B cell (primary cell): ENCODE measurements at regions not wholly inside any gene's neighbourhood (a gene's known extent, or its start where the extent isn't known, plus 50 kb on each side); places are given as distances from the start of the nearest gene placed in this dataset.
"Not testable (repeated sequence)": the region's sequence is repeated elsewhere in the genome, so short reads cannot be mapped to it uniquely, and the experiment has no call there.

Experiments
- EZH2 ChIP-seq: IDR thresholded peaks from 2 replicates; pipeline ENCODE4 v1.6.1; 2012; ENCODE audit warnings: borderline replicate concordance, low read depth, mild to moderate bottlenecking, moderate library complexity, low read length; ENCODE audit not compliant: insufficient read depth, poor library complexity, severe bottlenecking
- TF ChIP-seq, protein P1 (sequence below): fragments of 200-600 bp; IDR thresholded peaks from one replicate; pipeline ENCODE4 v1.8.0; 2022; ENCODE audit warnings: antibody characterized with exemption, mild to moderate bottlenecking

DNA sequence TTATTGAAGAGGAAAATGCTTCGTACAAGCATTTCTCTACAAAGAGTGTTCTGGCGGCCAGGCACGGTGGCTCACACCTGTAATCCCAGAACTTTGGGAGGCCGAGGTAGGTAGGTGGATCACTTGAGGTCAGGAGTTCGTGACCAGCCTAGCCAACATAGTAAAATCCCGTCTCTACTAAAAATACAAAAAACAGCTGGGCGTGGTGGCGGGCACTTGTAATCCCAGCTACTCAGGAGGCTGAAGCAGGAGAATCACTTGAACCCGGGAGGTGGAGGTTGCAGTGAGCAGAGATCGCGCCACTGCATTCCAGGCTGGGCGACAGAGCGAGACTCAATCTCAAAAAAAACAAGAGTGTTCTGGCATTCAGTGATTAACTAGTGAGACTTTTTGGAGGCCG is 117.0 kb upstream of the DMRT1 start:
- TF ChIP-seq EZH2: not testable (repeated sequence)
- TF ChIP-seq, protein P1, sequence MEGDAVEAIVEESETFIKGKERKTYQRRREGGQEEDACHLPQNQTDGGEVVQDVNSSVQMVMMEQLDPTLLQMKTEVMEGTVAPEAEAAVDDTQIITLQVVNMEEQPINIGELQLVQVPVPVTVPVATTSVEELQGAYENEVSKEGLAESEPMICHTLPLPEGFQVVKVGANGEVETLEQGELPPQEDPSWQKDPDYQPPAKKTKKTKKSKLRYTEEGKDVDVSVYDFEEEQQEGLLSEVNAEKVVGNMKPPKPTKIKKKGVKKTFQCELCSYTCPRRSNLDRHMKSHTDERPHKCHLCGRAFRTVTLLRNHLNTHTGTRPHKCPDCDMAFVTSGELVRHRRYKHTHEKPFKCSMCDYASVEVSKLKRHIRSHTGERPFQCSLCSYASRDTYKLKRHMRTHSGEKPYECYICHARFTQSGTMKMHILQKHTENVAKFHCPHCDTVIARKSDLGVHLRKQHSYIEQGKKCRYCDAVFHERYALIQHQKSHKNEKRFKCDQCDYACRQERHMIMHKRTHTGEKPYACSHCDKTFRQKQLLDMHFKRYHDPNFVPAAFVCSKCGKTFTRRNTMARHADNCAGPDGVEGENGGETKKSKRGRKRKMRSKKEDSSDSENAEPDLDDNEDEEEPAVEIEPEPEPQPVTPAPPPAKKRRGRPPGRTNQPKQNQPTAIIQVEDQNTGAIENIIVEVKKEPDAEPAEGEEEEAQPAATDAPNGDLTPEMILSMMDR: not testable (repeated sequence)
